K562 (cell line): ENCODE measurements at regions not wholly inside any gene's neighbourhood (a gene's known extent, or its start where the extent isn't known, plus 50 kb on each side); places are given as distances from the start of the nearest gene placed in this dataset.

Source experiments
- ATAC-seq: fragments of 200-7000 bp; cut with Tn5 transposase; 3 replicates; pipeline ENCODE4 v1.9.1; 2020; ENCODE audit warnings: moderate library complexity
- BruUV-seq: library from RNA; stranded (reverse); fragments of 400-500 nt; replicated peaks from 2 replicates; lab custom pipeline; 2021; lab: Mats Ljungman, UMichigan
- CTCF ChIA-PET: fragments of 300-600 bp; formaldehyde crosslinking; extraction: SDS; loops from one replicate; lab custom pipeline; 2021; ENCODE audit warnings: low intra/inter-chr PET ratio; lab: Yijun Ruan, JAX
- POLR2A ChIA-PET: fragments of 300-600, 350-650 bp; sonication (Branson Sonifier 250); formaldehyde crosslinking; extraction: SDS; loops from one replicate; lab custom pipeline; 2021; ENCODE audit warnings: antibody characterized with exemption, inconsistent platforms; lab: Yijun Ruan, JAX
- DNase-seq, 4 experiments: peaks; one replicate each; pipeline versions ENCODE4 v3.0.0 to v3.0.0-alpha.2; 2011 to 2018; ENCODE audit warnings: low spot score in 3 of 4, mixed read lengths in 3 of 4; ENCODE audit errors: extremely low read depth in 1 of 4
- FAIRE-seq: peaks from 2 replicates; lab custom pipeline; 2011; peaks lifted over from hg19 to GRCh38; lab: Jason Lieb, UNC
- H2AFZ ChIP-seq: 2 replicates; pipeline ENCODE4 v1.6.0; 2011; ENCODE audit warnings: low read depth, low read length, control low read depth, inconsistent platforms
- H3K27ac ChIP-seq: fragments of 200-600 bp; 3 replicates; pipeline ENCODE4 v1.8.0; 2011; ENCODE audit warnings: low read depth, mild to moderate bottlenecking, control low read depth, inconsistent platforms, low read length, moderate library complexity, mixed read lengths; ENCODE audit errors: extremely low read depth
- H3K27me3 ChIP-seq, 2 experiments: fragments of 300-600 bp in 1 of 2; 2 replicates in 1 of 2; 3 replicates in 1 of 2; pipeline versions ENCODE4 v1.6.0 to v1.8.0; 2011; ENCODE audit warnings: inconsistent platforms in 2 of 2, low read length in 2 of 2, mild to moderate bottlenecking in 1 of 2, mixed read lengths in 1 of 2, moderate library complexity in 1 of 2; ENCODE audit not compliant: control insufficient read depth in 2 of 2, insufficient read depth in 2 of 2
- H3K36me3 ChIP-seq: fragments of 300-600 bp; 3 replicates; pipeline ENCODE4 v1.8.0; 2011; ENCODE audit warnings: mild to moderate bottlenecking, low read length, inconsistent platforms; ENCODE audit not compliant: control insufficient read depth, insufficient read depth
- H3K4me1 ChIP-seq, 2 experiments: fragments of 200-600 bp in 1 of 2; replicated peaks in 1 of 2; 2 replicates in 1 of 2; 3 replicates in 1 of 2; pipeline versions ENCODE4 v1.5.1 to v1.8.0; 2011; ENCODE audit warnings: inconsistent platforms in 2 of 2, low read length in 2 of 2, mild to moderate bottlenecking in 1 of 2, mixed read lengths in 1 of 2, moderate library complexity in 1 of 2; ENCODE audit not compliant: control insufficient read depth in 2 of 2, insufficient read depth in 2 of 2
- H3K4me2 ChIP-seq: 2 replicates; pipeline ENCODE4 v1.6.1; 2011; ENCODE audit warnings: low read length, control low read depth, inconsistent platforms, mixed read lengths; ENCODE audit not compliant: insufficient read depth
- H3K4me3 ChIP-seq: fragments of 200-600 bp; sonication (generic), shearing (Covaris generic); 2 replicates; pipeline ENCODE4 v1.5.1; 2016; ENCODE audit warnings: control low read depth, inconsistent platforms
- H3K79me2 ChIP-seq: fragments of 200-600 bp; 3 replicates; pipeline ENCODE4 v1.8.0; 2011; ENCODE audit warnings: low read length, inconsistent platforms; ENCODE audit not compliant: control insufficient read depth, insufficient read depth
- H3K9ac ChIP-seq, 2 experiments: 2 replicates each; pipeline versions ENCODE4 v1.6.0 to v1.6.1; 2011; ENCODE audit warnings: low read depth in 2 of 2, low read length in 2 of 2, control low read depth in 1 of 2, inconsistent platforms in 1 of 2, mild to moderate bottlenecking in 1 of 2, mixed read lengths in 1 of 2; ENCODE audit not compliant: insufficient read depth in 1 of 2
- H3K9me1 ChIP-seq: one replicate; pipeline ENCODE4 v1.6.0; 2011; ENCODE audit warnings: inconsistent platforms, mild to moderate bottlenecking, low read length, moderate library complexity; ENCODE audit not compliant: control insufficient read depth, insufficient read depth
- H3K9me3 ChIP-seq: replicated peaks from 2 replicates; pipeline ENCODE4 v1.5.1; 2011; ENCODE audit warnings: low read depth, low read length, inconsistent platforms; ENCODE audit not compliant: control insufficient read depth, insufficient read depth
- H4K20me1 ChIP-seq: replicated peaks from 2 replicates; pipeline ENCODE4 v1.6.1; 2011; ENCODE audit warnings: low read length, inconsistent platforms, mixed read lengths; ENCODE audit not compliant: control insufficient read depth, insufficient read depth
- ARHGAP35 ChIP-seq: fragments of 450-650 bp; IDR thresholded peaks from 2 replicates; pipeline ENCODE4 v1.6.1; 2018; ENCODE audit not compliant: partially characterized antibody
- EP300 ChIP-seq: IDR thresholded peaks from 2 replicates; pipeline ENCODE4 v1.6.1; 2012; ENCODE audit warnings: low read length, improper control_type of control experiment
- HDAC6 ChIP-seq: IDR thresholded peaks from 2 replicates; pipeline ENCODE4 v1.6.1; 2012; ENCODE audit warnings: low read depth, mild to moderate bottlenecking, control low read depth, inconsistent platforms, low read length, moderate library complexity
- RBM17 ChIP-seq: fragments of 200-400 bp; formaldehyde crosslinking; IDR thresholded peaks from 2 replicates; pipeline ENCODE4 v1.6.1; 2017; ENCODE audit warnings: low read depth, mild to moderate bottlenecking, low read length, borderline replicate concordance
- ZNF75A ChIP-seq: fragments of 450-650 bp; formaldehyde crosslinking; IDR thresholded peaks from 2 replicates; pipeline ENCODE4 v1.4.0; 2020; ENCODE audit warnings: mild to moderate bottlenecking
- WGBS: fragments of 100-300 bp; shearing (Covaris generic); methylation state at CpG from one replicate; pipeline ENCODE4 v1.1.6; 2016; ENCODE audit warnings: low coverage, mixed read lengths; ENCODE audit not compliant: insufficient coverage; ENCODE audit errors: missing lambda C conversion rate; 5-methylcytosine and 5-hydroxymethylcytosine counted together
- in situ Hi-C: fragments of 300-500 bp; cut with MboI; formaldehyde crosslinking; loops from 4 replicates; pipeline ENCODE4 v1.15.0; 2018; ENCODE audit warnings: inconsistent platforms, mixed read lengths
- intact Hi-C: fragments of 100-400 bp; cut with micrococcal nuclease; formaldehyde crosslinking; loops from 2 replicates; pipeline ENCODE4 v1.14.2; 2022
- TF ChIP-seq, protein P1 (sequence below): fragments of 450-650 bp; IDR thresholded peaks from 2 replicates; pipeline ENCODE4 v1.6.1; 2016; ENCODE audit warnings: antibody characterized with exemption
- TF ChIP-seq, protein P2 (sequence below): fragments of 250-450 bp; sonication (Bioruptor Pico); IDR thresholded peaks from 2 replicates; pipeline ENCODE4 v1.6.1; 2021; ENCODE audit warnings: mild to moderate bottlenecking
- TF ChIP-seq, protein P3 (sequence below): fragments of 450-650 bp; IDR thresholded peaks from 2 replicates; pipeline ENCODE4 v1.6.1; 2016; ENCODE audit warnings: borderline replicate concordance

DNA sequence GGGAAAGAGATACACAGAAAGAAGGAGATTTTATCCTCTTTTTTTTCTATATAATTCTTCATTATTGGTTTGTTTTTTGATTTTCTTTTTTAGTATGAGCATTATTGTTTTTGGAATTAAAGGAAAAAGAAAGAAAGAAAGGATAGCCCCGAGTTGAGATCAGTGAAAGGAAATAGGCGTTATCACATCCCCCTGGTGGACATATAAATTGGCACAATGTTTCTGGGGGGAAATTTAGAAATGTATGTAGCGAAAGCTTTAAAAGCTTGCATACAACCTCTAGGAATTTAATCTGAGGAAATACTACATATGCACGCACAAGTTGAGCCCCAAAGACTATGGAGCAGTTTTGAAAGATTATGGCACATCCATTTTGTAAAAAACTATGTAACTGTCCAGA lies 226.3 kb upstream of the LDB2 start:
- H2AFZ ChIP-seq: no peak overlapping the region
- BruUV-seq: no TSS peak
- no peak overlapping the region for H3K27ac ChIP-seq
- TF ChIP-seq, protein P1, sequence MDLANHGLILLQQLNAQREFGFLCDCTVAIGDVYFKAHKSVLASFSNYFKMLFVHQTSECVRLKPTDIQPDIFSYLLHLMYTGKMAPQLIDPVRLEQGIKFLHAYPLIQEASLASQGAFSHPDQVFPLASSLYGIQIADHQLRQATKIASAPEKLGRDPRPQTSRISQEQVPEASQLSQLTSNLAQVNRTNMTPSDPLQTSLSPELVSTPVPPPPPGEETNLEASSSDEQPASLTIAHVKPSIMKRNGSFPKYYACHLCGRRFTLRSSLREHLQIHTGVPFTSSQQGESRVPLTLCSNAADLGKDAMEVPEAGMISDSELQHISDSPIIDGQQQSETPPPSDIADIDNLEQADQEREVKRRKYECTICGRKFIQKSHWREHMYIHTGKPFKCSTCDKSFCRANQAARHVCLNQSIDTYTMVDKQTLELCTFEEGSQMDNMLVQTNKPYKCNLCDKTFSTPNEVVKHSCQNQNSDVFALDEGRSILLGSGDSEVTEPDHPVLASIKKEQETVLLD: no peak
- TF ChIP-seq ZNF75A (CRISPR knock-in tag) (no peak), RBM17 (no peak), HDAC6 (no peak), EP300 (no peak), ARHGAP35 (no peak)
- TF ChIP-seq, protein P2, sequence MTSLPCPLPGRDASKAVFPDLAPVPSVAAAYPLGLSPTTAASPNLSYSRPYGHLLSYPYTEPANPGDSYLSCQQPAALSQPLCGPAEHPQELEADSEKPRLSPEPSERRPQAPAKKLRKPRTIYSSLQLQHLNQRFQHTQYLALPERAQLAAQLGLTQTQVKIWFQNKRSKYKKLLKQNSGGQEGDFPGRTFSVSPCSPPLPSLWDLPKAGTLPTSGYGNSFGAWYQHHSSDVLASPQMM (CRISPR knock-in tag): no peak
- TF ChIP-seq, protein P3, sequence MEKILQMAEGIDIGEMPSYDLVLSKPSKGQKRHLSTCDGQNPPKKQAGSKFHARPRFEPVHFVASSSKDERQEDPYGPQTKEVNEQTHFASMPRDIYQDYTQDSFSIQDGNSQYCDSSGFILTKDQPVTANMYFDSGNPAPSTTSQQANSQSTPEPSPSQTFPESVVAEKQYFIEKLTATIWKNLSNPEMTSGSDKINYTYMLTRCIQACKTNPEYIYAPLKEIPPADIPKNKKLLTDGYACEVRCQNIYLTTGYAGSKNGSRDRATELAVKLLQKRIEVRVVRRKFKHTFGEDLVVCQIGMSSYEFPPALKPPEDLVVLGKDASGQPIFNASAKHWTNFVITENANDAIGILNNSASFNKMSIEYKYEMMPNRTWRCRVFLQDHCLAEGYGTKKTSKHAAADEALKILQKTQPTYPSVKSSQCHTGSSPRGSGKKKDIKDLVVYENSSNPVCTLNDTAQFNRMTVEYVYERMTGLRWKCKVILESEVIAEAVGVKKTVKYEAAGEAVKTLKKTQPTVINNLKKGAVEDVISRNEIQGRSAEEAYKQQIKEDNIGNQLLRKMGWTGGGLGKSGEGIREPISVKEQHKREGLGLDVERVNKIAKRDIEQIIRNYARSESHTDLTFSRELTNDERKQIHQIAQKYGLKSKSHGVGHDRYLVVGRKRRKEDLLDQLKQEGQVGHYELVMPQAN: no peak
- intact Hi-C loops: no loop called here
- no peaks in the 10 kb centered on the region for H4K20me1 ChIP-seq
- no peak overlapping the region for H3K4me2 ChIP-seq
- in situ Hi-C loops: no loop called here
- H3K9me1 ChIP-seq: no peaks in the 10 kb centered on the region
- CTCF ChIA-PET: no interaction called here
- H3K79me2 ChIP-seq: no peaks in the 10 kb centered on the region
- H3K9ac ChIP-seq: no peak overlapping the region
- ATAC-seq (no peak), FAIRE-seq (no peak), DNase-seq (no peak)
- POLR2A ChIA-PET: no interaction called here
- WGBS: 0% methylated on average over 3 of the region's 4 CpGs
- H3K36me3 ChIP-seq: no peaks in the 10 kb centered on the region
- H3K4me1 ChIP-seq: no peaks in the 10 kb centered on the region
- H3K9me3 ChIP-seq: no peaks in the 10 kb centered on the region
- no peak overlapping the region for H3K4me3 ChIP-seq
- H3K27me3 ChIP-seq: no peaks in the 10 kb centered on the region; a peak in 1 of 5 replicates
